GM12878 (cell line): ENCODE measurements at regions not wholly inside any gene's neighbourhood (a gene's known extent, or its start where the extent isn't known, plus 50 kb on each side); places are given as distances from the start of the nearest gene placed in this dataset.

ENCODE experiments used
- ATAC-seq: fragments of 200-7000 bp; cut with Tn5 transposase; 3 replicates; pipeline ENCODE4 v1.9.1; 2020; ENCODE audit warnings: mild to moderate bottlenecking, moderate library complexity
- BruUV-seq: library from RNA; stranded (reverse); fragments of 400-500 nt; replicated peaks from 2 replicates; lab custom pipeline; 2021; lab: Mats Ljungman, UMichigan
- CTCF ChIA-PET: fragments of 300-600 bp; sonication (Branson Sonifier 250); formaldehyde crosslinking; extraction: SDS; loops from one replicate; lab custom pipeline; 2021; ENCODE audit warnings: inconsistent platforms; lab: Yijun Ruan, JAX
- POLR2A ChIA-PET: fragments of 350-600 bp; formaldehyde crosslinking; extraction: SDS; loops from one replicate; lab custom pipeline; 2021; ENCODE audit warnings: inconsistent platforms; lab: Charles Lee
- RAD21 ChIA-PET: fragments of 300-600 bp; sonication (Branson Sonifier 250); formaldehyde crosslinking; loops from one replicate; lab custom pipeline; 2023; ENCODE audit warnings: antibody characterized with exemption; ENCODE audit not compliant: unreplicated experiment; lab: Charles Lee
- SMC1A ChIA-PET: fragments of 300-600 bp; sonication (Branson Sonifier 250); formaldehyde crosslinking; loops from one replicate; lab custom pipeline; 2023; ENCODE audit not compliant: unreplicated experiment, uncharacterized antibody; lab: Charles Lee
- DNase-seq: peaks from one replicate; pipeline ENCODE4 v3.0.0-alpha.2; 2011; ENCODE audit warnings: low read depth, low spot score
- FAIRE-seq: peaks from 3 replicates; lab custom pipeline; 2011; peaks lifted over from hg19 to GRCh38; lab: Jason Lieb, UNC
- H2AFZ ChIP-seq: 2 replicates; pipeline ENCODE4 v1.6.0; 2011; ENCODE audit warnings: low read depth, low read length, control low read depth; ENCODE audit not compliant: control insufficient read depth
- H3K27ac ChIP-seq: 2 replicates; pipeline ENCODE4 v1.5.1; 2011; ENCODE audit warnings: control low read depth; ENCODE audit not compliant: control insufficient read depth, insufficient read depth
- H3K27me3 ChIP-seq, 2 experiments: replicated peaks in 1 of 2; 2 replicates each; pipeline versions ENCODE4 v1.6.0 to v1.6.1; 2011; ENCODE audit warnings: low read length in 1 of 2; ENCODE audit not compliant: control insufficient read depth in 2 of 2, insufficient read depth in 2 of 2
- H3K36me3 ChIP-seq, 2 experiments: 2 replicates each; pipeline ENCODE4 v1.5.1; 2011; ENCODE audit warnings: low read length in 1 of 2; ENCODE audit not compliant: control insufficient read depth in 2 of 2, insufficient read depth in 2 of 2
- H3K4me1 ChIP-seq: 2 replicates; pipeline ENCODE4 v1.6.1; 2011; ENCODE audit warnings: mild to moderate bottlenecking, low read length, moderate library complexity, mixed read lengths; ENCODE audit not compliant: control insufficient read depth, insufficient read depth
- H3K4me2 ChIP-seq: 2 replicates; pipeline ENCODE4 v1.6.0; 2011; ENCODE audit warnings: control low read depth; ENCODE audit not compliant: control insufficient read depth, insufficient read depth
- H3K4me3 ChIP-seq: fragments of 200-600 bp; sonication (generic); 2 replicates; pipeline ENCODE4 v1.5.1; 2016
- H3K79me2 ChIP-seq: 2 replicates; pipeline ENCODE4 v1.6.0; 2011; ENCODE audit warnings: low read length; ENCODE audit not compliant: control insufficient read depth, insufficient read depth
- H3K9ac ChIP-seq: 2 replicates; pipeline ENCODE4 v1.8.0; 2011; ENCODE audit warnings: low read length, control low read depth, mixed read lengths; ENCODE audit not compliant: control insufficient read depth, insufficient read depth
- H3K9me3 ChIP-seq: replicated peaks from 3 replicates; pipeline ENCODE4 v1.5.1; 2011; ENCODE audit warnings: mild to moderate bottlenecking, low read length; ENCODE audit not compliant: control insufficient read depth, insufficient read depth
- H4K20me1 ChIP-seq: 2 replicates; pipeline ENCODE4 v1.6.0; 2011; ENCODE audit not compliant: control insufficient read depth, insufficient read depth
- CBFB ChIP-seq: IDR thresholded peaks from 2 replicates; pipeline ENCODE4 v1.6.1; 2016; ENCODE audit warnings: antibody characterized with exemption, low read depth
- CEBPZ ChIP-seq: fragments of 150-350 bp; IDR thresholded peaks from 2 replicates; pipeline ENCODE4 v1.6.1; 2016; ENCODE audit warnings: low read depth, low read length
- CHD4 ChIP-seq: fragments of 200-600 bp; sonication (generic); IDR thresholded peaks from 2 replicates; pipeline ENCODE4 v1.6.1; 2016; ENCODE audit warnings: mild to moderate bottlenecking
- CREB1 ChIP-seq: IDR thresholded peaks from 2 replicates; pipeline ENCODE4 v1.6.1; 2012; ENCODE audit warnings: low read depth, mild to moderate bottlenecking, inconsistent platforms
- IRF3 ChIP-seq: fragments of 450-650 bp; IDR thresholded peaks from 2 replicates; pipeline ENCODE4 v1.6.1; 2014; ENCODE audit warnings: mild to moderate bottlenecking
- KAT2A ChIP-seq: conservative IDR thresholded peaks from 2 replicates; pipeline ENCODE4 v1.6.1; 2011; ENCODE audit warnings: low read depth, low read length; ENCODE audit not compliant: control insufficient read depth
- MXI1 ChIP-seq: fragments of 150-350 bp; IDR thresholded peaks from 2 replicates; pipeline ENCODE4 v1.6.1; 2011; ENCODE audit warnings: low read depth, mild to moderate bottlenecking, inconsistent platforms, low read length, improper control_type of control experiment
- NKRF ChIP-seq: fragments of 450-650 bp; conservative IDR thresholded peaks from 2 replicates; pipeline ENCODE4 v1.6.1; 2017; ENCODE audit warnings: mild to moderate bottlenecking, moderate library complexity
- POU2F2 ChIP-seq: IDR thresholded peaks from 3 replicates; pipeline ENCODE4 v1.6.1; 2011; ENCODE audit warnings: low read depth, mild to moderate bottlenecking, low read length, borderline replicate concordance
- RAD51 ChIP-seq: fragments of 450-650 bp; IDR thresholded peaks from 2 replicates; pipeline ENCODE4 v1.6.1; 2016; ENCODE audit warnings: moderate library complexity, mild to moderate bottlenecking, inconsistent platforms
- RELA ChIP-seq: fragments of 450-650 bp; IDR thresholded peaks from 2 replicates; pipeline ENCODE4 v1.8.0; 2014; ENCODE audit warnings: borderline replicate concordance; ENCODE audit not compliant: partially characterized antibody
- SMARCA5 ChIP-seq: fragments of 450-650 bp; IDR thresholded peaks from 2 replicates; pipeline ENCODE4 v1.6.1; 2017; ENCODE audit warnings: mild to moderate bottlenecking
- WRNIP1 ChIP-seq: IDR thresholded peaks from 2 replicates; pipeline ENCODE4 v1.6.1; 2011; ENCODE audit warnings: low read depth, low read length, improper control_type of control experiment, borderline replicate concordance
- YBX1 ChIP-seq: fragments of 450-650 bp; IDR thresholded peaks from 2 replicates; pipeline ENCODE4 v1.6.1; 2016; ENCODE audit warnings: antibody characterized with exemption
- WGBS: methylation state at CpG from one replicate; pipeline ENCODE4 v1.1.6; 2016; ENCODE audit warnings: low lambda C conversion rate; ENCODE audit not compliant: insufficient replicate concordance, insufficient coverage; ENCODE audit errors: missing lambda C conversion rate; 5-methylcytosine and 5-hydroxymethylcytosine counted together
- in situ Hi-C: fragments of 300-500 bp; cut with MboI; formaldehyde crosslinking; loops from 9 replicates; pipeline ENCODE4 v1.14.3; 2018; ENCODE audit warnings: mixed read lengths
- intact Hi-C: fragments of 100-400 bp; cut with micrococcal nuclease; formaldehyde crosslinking; loops from one replicate; pipeline ENCODE4 v1.14.2; 2022; ENCODE audit not compliant: unreplicated experiment

- no peak overlapping the region for H3K4me2 ChIP-seq
- DNase-seq, result no peak
- POLR2A ChIA-PET, result no interaction called here
- no peak overlapping the region for H3K9ac ChIP-seq
- CTCF ChIA-PET, result no interaction called here
- FAIRE-seq, result no peak
- no peak for ATAC-seq
- WGBS, result 0% methylated on average over 1 of the region's 1 CpG
- H3K36me3 ChIP-seq, result no peaks in the 10 kb centered on the region
- no TSS peak for BruUV-seq
- H3K27ac ChIP-seq, result no peak overlapping the region
- H3K4me3 ChIP-seq, result no peak overlapping the region
- H2AFZ ChIP-seq, result no peak overlapping the region
- SMC1A ChIA-PET, result no interaction called here
- in situ Hi-C loops (no loop called here), intact Hi-C loops (no loop called here)
- H3K9me3 ChIP-seq, result no peaks in the 10 kb centered on the region
- no peaks in the 10 kb centered on the region for H3K27me3 ChIP-seq
- no peaks in the 10 kb centered on the region for H3K79me2 ChIP-seq
- no peak for TF ChIP-seq YBX1
- no peaks in the 10 kb centered on the region for H3K4me1 ChIP-seq
- H4K20me1 ChIP-seq, result no peaks in the 10 kb centered on the region
- RAD21 ChIA-PET, result no interaction called here
These were observed 208.5 kb upstream of the ASCC3 start for GRCh38 chr6:101089640-101090039.

- RAD21 ChIA-PET, result no interaction called here
- Histone ChIP-seq H3K36me3 (no peaks in the 10 kb centered on the region), H3K4me1 (no peaks in the 10 kb centered on the region), H3K4me3 (no peak overlapping the region), H3K4me2 (no peak overlapping the region), H2AFZ (no peak overlapping the region), H4K20me1 (no peaks in the 10 kb centered on the region), H3K79me2 (no peaks in the 10 kb centered on the region), H3K9me3 (no peaks in the 10 kb centered on the region), H3K27ac (no peak overlapping the region), H3K9ac (no peak overlapping the region), H3K27me3 (no peaks in the 10 kb centered on the region)
- no peak for ATAC-seq
- no peak for FAIRE-seq
- no peak for DNase-seq
- BruUV-seq, result no TSS peak
- SMC1A ChIA-PET, result no interaction called here
- POLR2A ChIA-PET, result no interaction called here
- CTCF ChIA-PET, result no interaction called here
- intact Hi-C loops, result no loop called here
- in situ Hi-C loops, result no loop called here
- no peak for TF ChIP-seq MXI1
- TF ChIP-seq KAT2A, result no peak
- no peak for TF ChIP-seq RELA
- no peak for TF ChIP-seq CBFB
- TF ChIP-seq POU2F2, result no peak
- TF ChIP-seq SMARCA5, result no peak
- no peak for TF ChIP-seq CEBPZ
- no peak for TF ChIP-seq WRNIP1
- TF ChIP-seq RAD51, result no peak
- no peak for TF ChIP-seq NKRF
- no peak for TF ChIP-seq CHD4
- TF ChIP-seq IRF3, result no peak
- no peak for TF ChIP-seq CREB1
These were observed 209.2 kb upstream of the ASCC3 start for GRCh38 chr6:101090281-101090680.
